ENCODE measurements at regions not wholly inside any gene's neighbourhood (a gene's known extent, or its start where the extent isn't known, plus 50 kb on each side); places are given as distances from the start of the nearest gene placed in this dataset.
"Not testable (repeated sequence)": the region's sequence is repeated elsewhere in the genome, so short reads cannot be mapped to it uniquely, and the experiment has no call there.

- no peaks in the 10 kb centered on the region for H3K4me1 Mint-ChIP-seq
- H3K9me3 Mint-ChIP-seq = peaks cover 79% of the 10 kb centered on the region
- peaks cover 4% of the 10 kb centered on the region for H3K27me3 Mint-ChIP-seq (ENCODE audit: low read depth, poor library complexity)
- H3K4me3 Mint-ChIP-seq = no peak overlapping the region
- DNase-seq = no peak
- no peak for TF ChIP-seq CTCF (IDR thresholded peaks at IDR 0.05)
- no peak overlapping the region for H3K27ac Mint-ChIP-seq
- H3K36me3 Mint-ChIP-seq (ENCODE audit: low read depth) = peaks cover 5% of the 10 kb centered on the region
Observed at GRCh38 chr12:37565112-37565511, 751.5 kb upstream of the ALG10B start.

- not testable (repeated sequence) for H3K4me1 Mint-ChIP-seq; DNase-seq; H3K36me3 Mint-ChIP-seq (ENCODE audit: low read depth); H3K27ac Mint-ChIP-seq; H3K27me3 Mint-ChIP-seq (ENCODE audit: low read depth, poor library complexity); H3K4me3 Mint-ChIP-seq
- peaks cover 76% of the 10 kb centered on the region for H3K9me3 Mint-ChIP-seq
Observed at GRCh38 chr12:37570547-37570946, 746.0 kb upstream of the ALG10B start.

All from nephron progenitor cell (in vitro differentiated cells).